COLO668 (cell line): ENCODE measurements at regions not wholly inside any gene's neighbourhood (a gene's known extent, or its start where the extent isn't known, plus 50 kb on each side); places are given as distances from the start of the nearest gene placed in this dataset.
"Not testable (repeated sequence)": the region's sequence is repeated elsewhere in the genome, so short reads cannot be mapped to it uniquely, and the experiment has no call there.

Source experiments
- DNase-seq: peaks from one replicate; lab custom pipeline; 2025; ENCODE audit not compliant: unreplicated experiment; lab: John Stamatoyannopoulos, UW

GRCh38 chr3:61378311-61378710 is 127.1 kb upstream of the FHIT start:
- DNase-seq = no peak

- DNase-seq = no peak
Observed at GRCh38 chr3:61381745-61382392, 130.6 kb upstream of the FHIT start.

GRCh38 chr3:61387817-61388216 is 136.6 kb upstream of the FHIT start:
- DNase-seq = no peak

GRCh38 chr3:61393480-61393947 is 142.3 kb upstream of the FHIT start:
- DNase-seq = not testable (repeated sequence)

GRCh38 chr3:61401359-61401758 is 150.1 kb upstream of the FHIT start:
- DNase-seq = no peak

- DNase-seq = no peak
Observed at GRCh38 chr3:61407397-61407796, 154.0 kb upstream of the PTPRG start.

- peak; percentile 11 for DNase-seq
Observed at GRCh38 chr3:61409638-61410037, 151.7 kb upstream of the PTPRG start.

- DNase-seq = not testable (repeated sequence)
Observed at GRCh38 chr3:61410358-61410757, 151.0 kb upstream of the PTPRG start.

- no peak for DNase-seq
Observed at GRCh38 chr3:61411009-61411662, 150.2 kb upstream of the PTPRG start.

GRCh38 chr3:61414456-61414855 is 146.9 kb upstream of the PTPRG start:
- DNase-seq = no peak

- no peak for DNase-seq
Observed at GRCh38 chr3:61415201-61415600, 146.2 kb upstream of the PTPRG start.

- DNase-seq = no peak
Observed at GRCh38 chr3:61416618-61417017, 144.8 kb upstream of the PTPRG start.

- DNase-seq = no peak
Observed at GRCh38 chr3:61417352-61417751, 144.0 kb upstream of the PTPRG start.

- DNase-seq = no peak
Observed at GRCh38 chr3:61420136-61420759, 141.1 kb upstream of the PTPRG start.

- DNase-seq = no peak
Observed at GRCh38 chr3:61422945-61423673, 138.3 kb upstream of the PTPRG start.

GRCh38 chr3:61425356-61425755 is 136.0 kb upstream of the PTPRG start:
- no peak for DNase-seq

GRCh38 chr3:61429106-61429505 is 132.3 kb upstream of the PTPRG start:
- DNase-seq = no peak

GRCh38 chr3:61434901-61435300 is 126.5 kb upstream of the PTPRG start:
- not testable (repeated sequence) for DNase-seq

- not testable (repeated sequence) for DNase-seq
Observed at GRCh38 chr3:61435361-61435760, 126.0 kb upstream of the PTPRG start.

- DNase-seq = no peak
Observed at GRCh38 chr3:61438253-61439121, 122.9 kb upstream of the PTPRG start.

- DNase-seq = no peak
Observed at GRCh38 chr3:61439122-61439458, 122.3 kb upstream of the PTPRG start.
